KMS-11 (cell line): ENCODE measurements at regions not wholly inside any gene's neighbourhood (a gene's known extent, or its start where the extent isn't known, plus 50 kb on each side); places are given as distances from the start of the nearest gene placed in this dataset.

Source experiments
- H2AFZ ChIP-seq: fragments of 200-600 bp; sonication (generic); 2 replicates; pipeline ENCODE4 v1.6.1; 2016; ENCODE audit warnings: antibody characterized with exemption, mixed run types, low read depth
- H3K27ac ChIP-seq: fragments of 200-600 bp; sonication (generic); 2 replicates; pipeline ENCODE4 v1.6.1; 2016; ENCODE audit warnings: mild to moderate bottlenecking, mixed run types
- H3K27me3 ChIP-seq: fragments of 200-600 bp; sonication (generic); 2 replicates; pipeline ENCODE4 v1.6.1; 2017; ENCODE audit warnings: mild to moderate bottlenecking, low read depth, mixed run types, moderate library complexity; ENCODE audit not compliant: insufficient read depth
- H3K36me3 ChIP-seq: fragments of 200-600 bp; sonication (generic); 2 replicates; pipeline ENCODE4 v1.6.1; 2017; ENCODE audit warnings: mild to moderate bottlenecking, mixed run types; ENCODE audit not compliant: insufficient read depth
- H3K4me1 ChIP-seq: fragments of 200-600 bp; sonication (generic); 2 replicates; pipeline ENCODE4 v1.6.1; 2016; ENCODE audit warnings: mild to moderate bottlenecking, low read depth, mixed run types; ENCODE audit not compliant: poor library complexity, severe bottlenecking
- H3K4me2 ChIP-seq: fragments of 200-600 bp; sonication (generic); 2 replicates; pipeline ENCODE4 v1.7.0; 2016; ENCODE audit warnings: mild to moderate bottlenecking, mixed run types
- H3K4me3 ChIP-seq: fragments of 200-600 bp; sonication (generic); IDR thresholded peaks from 2 replicates; pipeline ENCODE4 v1.6.1; 2017; ENCODE audit warnings: low read depth, low read length, mixed read lengths; ENCODE audit not compliant: insufficient read depth
- H3K79me2 ChIP-seq: fragments of 200-600 bp; sonication (generic); 2 replicates; pipeline ENCODE4 v1.6.1; 2016; ENCODE audit warnings: low read depth, mixed run types; ENCODE audit not compliant: insufficient read depth
- H3K9ac ChIP-seq: fragments of 200-600 bp; sonication (generic); 2 replicates; pipeline ENCODE4 v1.6.1; 2016; ENCODE audit warnings: mild to moderate bottlenecking, mixed run types
- H4K20me1 ChIP-seq: fragments of 200-600 bp; sonication (generic); 2 replicates; pipeline ENCODE4 v1.6.1; 2016; ENCODE audit warnings: mild to moderate bottlenecking, mixed run types; ENCODE audit not compliant: insufficient read depth
- TF ChIP-seq, protein P1 (sequence below): fragments of 200-600 bp; sonication (generic); conservative IDR thresholded peaks from 2 replicates; pipeline ENCODE4 v1.6.1; 2017; ENCODE audit warnings: low read depth, mild to moderate bottlenecking, antibody characterized with exemption, low read length, moderate library complexity, mixed read lengths

DNA sequence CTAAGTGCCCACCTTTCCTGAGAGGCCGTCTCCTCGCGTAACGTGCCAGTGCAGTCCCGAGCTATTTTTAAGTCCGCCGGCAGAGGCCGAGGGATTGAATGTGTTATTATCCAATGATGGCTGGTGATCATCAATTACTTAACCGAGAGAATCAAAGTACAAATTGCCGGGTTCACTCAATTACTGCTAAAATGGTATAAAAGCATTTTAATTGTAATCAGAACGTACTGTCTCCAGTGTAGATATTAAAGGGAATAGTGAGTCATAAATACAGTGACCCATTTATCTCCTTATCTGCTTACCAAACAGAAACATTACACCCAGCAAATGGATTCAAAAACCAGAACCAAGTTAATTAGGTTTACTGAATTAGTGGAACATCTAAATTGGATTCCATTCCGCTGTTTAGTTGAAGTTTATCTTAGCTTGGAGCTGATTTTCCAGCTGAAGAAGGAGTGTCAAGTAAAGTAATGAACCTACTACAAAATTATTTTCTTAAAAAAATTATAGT lies 334.9 kb downstream of the BRD1 start:
- H3K79me2 ChIP-seq: no peaks in the 10 kb centered on the region
- H2AFZ ChIP-seq: no peak overlapping the region
- H3K27ac ChIP-seq: no peak overlapping the region
- H3K27me3 ChIP-seq: peaks cover 3% of the 10 kb centered on the region; the same call in 1 of the 2 replicates
- H4K20me1 ChIP-seq: no peaks in the 10 kb centered on the region
- no peaks in the 10 kb centered on the region for H3K4me1 ChIP-seq
- H3K36me3 ChIP-seq: no peaks in the 10 kb centered on the region
- H3K9ac ChIP-seq: no peak overlapping the region
- no peak overlapping the region for H3K4me3 ChIP-seq
- TF ChIP-seq, protein P1, sequence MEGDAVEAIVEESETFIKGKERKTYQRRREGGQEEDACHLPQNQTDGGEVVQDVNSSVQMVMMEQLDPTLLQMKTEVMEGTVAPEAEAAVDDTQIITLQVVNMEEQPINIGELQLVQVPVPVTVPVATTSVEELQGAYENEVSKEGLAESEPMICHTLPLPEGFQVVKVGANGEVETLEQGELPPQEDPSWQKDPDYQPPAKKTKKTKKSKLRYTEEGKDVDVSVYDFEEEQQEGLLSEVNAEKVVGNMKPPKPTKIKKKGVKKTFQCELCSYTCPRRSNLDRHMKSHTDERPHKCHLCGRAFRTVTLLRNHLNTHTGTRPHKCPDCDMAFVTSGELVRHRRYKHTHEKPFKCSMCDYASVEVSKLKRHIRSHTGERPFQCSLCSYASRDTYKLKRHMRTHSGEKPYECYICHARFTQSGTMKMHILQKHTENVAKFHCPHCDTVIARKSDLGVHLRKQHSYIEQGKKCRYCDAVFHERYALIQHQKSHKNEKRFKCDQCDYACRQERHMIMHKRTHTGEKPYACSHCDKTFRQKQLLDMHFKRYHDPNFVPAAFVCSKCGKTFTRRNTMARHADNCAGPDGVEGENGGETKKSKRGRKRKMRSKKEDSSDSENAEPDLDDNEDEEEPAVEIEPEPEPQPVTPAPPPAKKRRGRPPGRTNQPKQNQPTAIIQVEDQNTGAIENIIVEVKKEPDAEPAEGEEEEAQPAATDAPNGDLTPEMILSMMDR: no peak
- no peak overlapping the region for H3K4me2 ChIP-seq

DNA sequence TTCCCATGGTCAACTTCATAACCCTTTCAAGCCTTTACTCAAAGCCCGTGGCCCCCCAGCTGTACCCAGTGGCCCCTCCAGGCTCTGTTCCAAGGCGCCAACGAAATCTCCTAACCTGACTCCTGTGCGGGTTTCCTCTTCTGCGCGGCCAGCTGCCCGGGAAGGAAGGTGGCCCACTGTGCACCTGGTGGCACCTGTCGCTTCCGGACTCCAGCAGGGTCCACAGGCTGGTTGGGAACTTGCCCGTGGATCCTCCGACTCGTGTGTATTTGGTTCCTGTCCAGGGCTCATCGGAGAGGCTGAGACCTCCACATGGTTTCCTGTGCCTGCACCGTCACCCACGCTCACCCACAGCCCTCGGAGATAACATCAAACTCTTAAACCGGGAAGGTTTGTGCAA lies 335.4 kb downstream of the BRD1 start:
- Histone ChIP-seq H3K4me3 (no peak overlapping the region), H3K4me1 (no peaks in the 10 kb centered on the region)
- TF ChIP-seq, protein P1: no peak

DNA sequence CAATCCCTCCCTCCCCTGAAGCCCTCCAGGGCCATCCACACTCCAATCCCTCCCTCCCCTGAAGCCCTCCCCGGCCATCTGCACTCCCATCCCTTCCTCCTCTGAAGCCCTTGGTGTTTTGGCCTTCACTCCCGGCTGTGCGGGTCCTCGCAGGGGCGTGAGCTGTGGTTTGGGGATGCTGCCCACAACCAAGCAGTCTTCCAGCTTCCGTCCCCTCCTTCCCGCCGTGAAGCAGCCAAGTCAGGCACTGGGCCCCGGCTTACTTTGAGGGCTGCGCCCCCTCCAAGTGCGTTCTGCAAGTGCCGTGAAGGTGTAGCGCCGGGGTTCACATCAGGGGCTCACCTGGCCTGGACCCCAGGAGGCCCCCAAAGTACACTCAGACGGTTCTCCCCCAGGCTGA lies 335.9 kb downstream of the BRD1 start:
- no peaks in the 10 kb centered on the region for H3K4me1 ChIP-seq
- TF ChIP-seq, protein P1: no peak
- H4K20me1 ChIP-seq: no peaks in the 10 kb centered on the region
- no peaks in the 10 kb centered on the region for H3K36me3 ChIP-seq
- H3K79me2 ChIP-seq: no peaks in the 10 kb centered on the region
- no peak overlapping the region for H3K27ac ChIP-seq
- no peak overlapping the region for H2AFZ ChIP-seq
- H3K9ac ChIP-seq: no peak overlapping the region
- no peak overlapping the region for H3K4me2 ChIP-seq
- peaks cover 8% of the 10 kb centered on the region; the same call in 1 of the 2 replicates for H3K27me3 ChIP-seq
- H3K4me3 ChIP-seq: no peak overlapping the region

More for the DNA sequence above, 335.4 kb downstream of the BRD1 start:
- H3K79me2 ChIP-seq: no peaks in the 10 kb centered on the region
- peaks cover 6% of the 10 kb centered on the region; the same call in 1 of the 2 replicates for H3K27me3 ChIP-seq
- no peaks in the 10 kb centered on the region for H4K20me1 ChIP-seq
- H3K36me3 ChIP-seq: no peaks in the 10 kb centered on the region
- H2AFZ ChIP-seq: no peak overlapping the region
- no peak overlapping the region for H3K27ac ChIP-seq
- H3K4me2 ChIP-seq: no peak overlapping the region
- no peak overlapping the region for H3K9ac ChIP-seq

DNA sequence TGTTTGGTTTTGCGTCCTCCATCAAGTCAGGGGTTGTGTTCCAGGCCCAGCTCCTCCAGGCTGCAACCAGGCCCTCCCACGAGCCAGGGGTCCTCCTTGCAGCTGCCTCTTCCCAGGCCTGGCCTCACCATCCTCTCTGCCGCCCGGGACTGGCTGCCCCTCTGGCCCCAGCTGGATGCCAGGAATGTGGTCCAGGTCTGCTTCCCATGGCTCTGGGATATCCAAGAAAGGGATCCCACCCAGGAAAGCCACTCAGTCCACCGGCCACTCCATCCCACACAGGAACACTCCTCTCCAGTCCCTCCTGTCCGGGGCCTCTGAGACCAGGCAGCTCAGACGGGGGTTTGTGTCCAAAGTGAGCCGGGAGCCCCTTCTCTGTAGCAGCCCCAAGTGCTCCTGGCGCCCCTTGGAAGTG lies 336.4 kb downstream of the BRD1 start:
- Histone ChIP-seq H3K79me2 (no peaks in the 10 kb centered on the region), H3K4me1 (no peaks in the 10 kb centered on the region), H3K27ac (no peak overlapping the region), H2AFZ (no peak overlapping the region), H3K4me3 (no peak overlapping the region), H3K4me2 (no peak overlapping the region), H3K36me3 (no peaks in the 10 kb centered on the region), H3K9ac (no peak overlapping the region), H3K27me3 (peaks cover 8% of the 10 kb centered on the region; the same call in 1 of the 2 replicates), H4K20me1 (no peaks in the 10 kb centered on the region)
- TF ChIP-seq, protein P1: no peak
